Ovary (tissue), 3 donors: ENCODE measurements at regions not wholly inside any gene's neighbourhood (a gene's known extent, or its start where the extent isn't known, plus 50 kb on each side); places are given as distances from the start of the nearest gene placed in this dataset.

Experiments used
- EP300 ChIP-seq: sonication (generic); formaldehyde crosslinking; IDR thresholded peaks from one replicate; pipeline ENCODE4 v1.6.1; 2017; ENCODE audit warnings: antibody characterized with exemption
- POLR2A ChIP-seq: fragments of 450-650 bp; IDR thresholded peaks from one replicate; pipeline ENCODE4 v1.6.1; 2017; ENCODE audit warnings: antibody characterized with exemption, mild to moderate bottlenecking, moderate library complexity
- TF ChIP-seq, protein P1 (sequence below), 3 donors: fragments of 450-650 bp in 2 of 3; fragments of 200-600 bp in 1 of 3; IDR thresholded peaks; one replicate each; pipeline versions ENCODE4 v1.5.1 to v1.8.0; 2016 to 2022; ENCODE audit warnings: antibody characterized with exemption in 3 of 3, mild to moderate bottlenecking in 1 of 3
- donor health status: DM: no; HTN: no; CAD: no.

DNA sequence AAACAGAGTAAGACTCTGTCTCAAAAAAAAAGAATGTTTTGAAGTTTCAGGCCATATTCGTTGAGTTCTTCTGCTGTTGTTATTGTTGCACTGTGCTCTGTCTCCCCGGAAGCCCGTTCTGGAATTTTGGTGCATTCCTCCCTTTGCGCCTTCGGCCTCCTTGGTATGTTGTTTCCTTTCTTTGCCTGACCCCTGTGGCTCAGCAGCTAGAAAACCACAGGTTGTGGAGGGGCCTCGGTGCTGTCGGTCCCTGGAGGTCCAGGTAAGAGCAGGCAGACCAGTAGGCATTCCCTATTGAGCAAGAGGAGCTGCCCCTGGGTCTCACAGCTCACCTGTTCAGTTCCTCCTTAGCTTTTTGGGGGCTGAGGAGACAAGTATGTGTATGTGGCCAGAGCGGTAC is 51.0 kb upstream of the DLG1 start:
- TF ChIP-seq, protein P1, sequence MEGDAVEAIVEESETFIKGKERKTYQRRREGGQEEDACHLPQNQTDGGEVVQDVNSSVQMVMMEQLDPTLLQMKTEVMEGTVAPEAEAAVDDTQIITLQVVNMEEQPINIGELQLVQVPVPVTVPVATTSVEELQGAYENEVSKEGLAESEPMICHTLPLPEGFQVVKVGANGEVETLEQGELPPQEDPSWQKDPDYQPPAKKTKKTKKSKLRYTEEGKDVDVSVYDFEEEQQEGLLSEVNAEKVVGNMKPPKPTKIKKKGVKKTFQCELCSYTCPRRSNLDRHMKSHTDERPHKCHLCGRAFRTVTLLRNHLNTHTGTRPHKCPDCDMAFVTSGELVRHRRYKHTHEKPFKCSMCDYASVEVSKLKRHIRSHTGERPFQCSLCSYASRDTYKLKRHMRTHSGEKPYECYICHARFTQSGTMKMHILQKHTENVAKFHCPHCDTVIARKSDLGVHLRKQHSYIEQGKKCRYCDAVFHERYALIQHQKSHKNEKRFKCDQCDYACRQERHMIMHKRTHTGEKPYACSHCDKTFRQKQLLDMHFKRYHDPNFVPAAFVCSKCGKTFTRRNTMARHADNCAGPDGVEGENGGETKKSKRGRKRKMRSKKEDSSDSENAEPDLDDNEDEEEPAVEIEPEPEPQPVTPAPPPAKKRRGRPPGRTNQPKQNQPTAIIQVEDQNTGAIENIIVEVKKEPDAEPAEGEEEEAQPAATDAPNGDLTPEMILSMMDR (IDR thresholded peaks at IDR 0.05): no peak
- TF ChIP-seq EP300 (no peak), POLR2A (no peak)
